HG02759 (cell line): ENCODE measurements at regions not wholly inside any gene's neighbourhood (a gene's known extent, or its start where the extent isn't known, plus 50 kb on each side); places are given as distances from the start of the nearest gene placed in this dataset.

Experiments
- ATAC-seq: cut with Tn5 transposase; IDR thresholded peaks from one replicate; pipeline ENCODE4 v1.9.1; 2021; ENCODE audit warnings: mild to moderate bottlenecking, moderate library complexity; ENCODE audit not compliant: unreplicated experiment

- no peak for ATAC-seq
These were observed 232.3 kb downstream of the SCG2 start for GRCh38 chr2:223369889-223370288.

- ATAC-seq, result no peak
These were observed 218.8 kb downstream of the SCG2 start for GRCh38 chr2:223383315-223383714.

- no peak for ATAC-seq
These were observed 216.0 kb downstream of the SCG2 start for GRCh38 chr2:223386189-223386588.

- ATAC-seq, result no peak
These were observed 215.2 kb downstream of the SCG2 start for GRCh38 chr2:223386984-223387383.

- no peak for ATAC-seq
These were observed 212.5 kb downstream of the SCG2 start for GRCh38 chr2:223389624-223390023.

GRCh38 chr2:223396993-223397392, 205.2 kb downstream of the SCG2 start:
- no peak for ATAC-seq

- ATAC-seq, result no peak
These were observed 202.7 kb downstream of the SCG2 start for GRCh38 chr2:223399357-223399957.

GRCh38 chr2:223404616-223405015, 197.5 kb downstream of the SCG2 start:
- ATAC-seq, result no peak

- no peak for ATAC-seq
These were observed 187.5 kb downstream of the SCG2 start for GRCh38 chr2:223414646-223415045.

GRCh38 chr2:223415071-223415470, 187.1 kb downstream of the SCG2 start:
- ATAC-seq, result no peak

- ATAC-seq, result no peak
These were observed 185.1 kb downstream of the SCG2 start for GRCh38 chr2:223416815-223417610.

GRCh38 chr2:223418131-223418530, 184.0 kb downstream of the SCG2 start:
- no peak for ATAC-seq

- no peak for ATAC-seq
These were observed 183.5 kb downstream of the SCG2 start for GRCh38 chr2:223418604-223419199.

GRCh38 chr2:223420048-223420447, 182.1 kb downstream of the SCG2 start:
- ATAC-seq, result no peak

GRCh38 chr2:223431479-223431878, 170.7 kb downstream of the SCG2 start:
- no peak for ATAC-seq

GRCh38 chr2:223433461-223433860, 168.7 kb downstream of the SCG2 start:
- ATAC-seq, result no peak

GRCh38 chr2:223437788-223438187, 164.4 kb downstream of the SCG2 start:
- ATAC-seq, result no peak

- no peak for ATAC-seq
These were observed 163.0 kb downstream of the SCG2 start for GRCh38 chr2:223439184-223439583.

- no peak for ATAC-seq
These were observed 162.4 kb downstream of the SCG2 start for GRCh38 chr2:223439786-223440185.

GRCh38 chr2:223442847-223443246, 159.3 kb downstream of the SCG2 start:
- ATAC-seq, result no peak

GRCh38 chr2:223450246-223450645, 151.9 kb downstream of the SCG2 start:
- no peak for ATAC-seq

GRCh38 chr2:223457301-223457700, 144.9 kb downstream of the SCG2 start:
- no peak for ATAC-seq
